ENCODE measurements at regions not wholly inside any gene's neighbourhood (a gene's known extent, or its start where the extent isn't known, plus 50 kb on each side); places are given as distances from the start of the nearest gene placed in this dataset.

GRCh38 chr7:82527851-82528250 is 84.3 kb upstream of the CACNA2D1 start:
- no peaks in the 10 kb centered on the region for H3K27me3 ChIP-seq (replicated peaks in 1 of 2; ENCODE audit: control insufficient read depth in 2 of 2, insufficient read depth in 2 of 2, low read length in 1 of 2)
- RAD21 ChIA-PET (ENCODE audit: unreplicated experiment): interaction anchor here (0.7 to 1.4 kb wide), 3 partner anchors 32 to 96 kb away, joined by 3 to 5 read pairs (median 3); no protein-coding TSS in a partner anchor
- no peaks in the 10 kb centered on the region for H3K4me1 ChIP-seq (ENCODE audit: control insufficient read depth, insufficient read depth, low read length)
- intact Hi-C loops (cut with micrococcal nuclease; ENCODE audit: unreplicated experiment): no loop called here
- no peak overlapping the region for H3K27ac ChIP-seq (ENCODE audit: control insufficient read depth, insufficient read depth)
- CTCF ChIA-PET: interaction anchor here (0.7 to 1.1 kb wide), 2 partner anchors 11 to 45 kb away, joined by 3 read pairs; no protein-coding TSS in a partner anchor
- 12% methylated on average over 1 of the region's 1 CpG for WGBS (ENCODE audit: insufficient coverage, insufficient replicate concordance, low lambda C conversion rate, missing lambda C conversion rate)
- no peak overlapping the region for H2AFZ ChIP-seq (ENCODE audit: control insufficient read depth, low read depth, low read length)
- H4K20me1 ChIP-seq (ENCODE audit: control insufficient read depth, insufficient read depth): no peaks in the 10 kb centered on the region
- H3K9me3 ChIP-seq (replicated peaks; ENCODE audit: control insufficient read depth, insufficient read depth, low read length): no peaks in the 10 kb centered on the region
- no peak for TF ChIP-seq YBX1 (IDR thresholded peaks at IDR 0.05)
- TF ChIP-seq, protein P1, sequence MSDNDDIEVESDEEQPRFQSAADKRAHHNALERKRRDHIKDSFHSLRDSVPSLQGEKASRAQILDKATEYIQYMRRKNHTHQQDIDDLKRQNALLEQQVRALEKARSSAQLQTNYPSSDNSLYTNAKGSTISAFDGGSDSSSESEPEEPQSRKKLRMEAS (IDR thresholded peaks at IDR 0.05; ENCODE audit: low read depth, low read length): no peak
- H3K36me3 ChIP-seq (ENCODE audit: control insufficient read depth in 2 of 2, insufficient read depth in 2 of 2, low read length in 1 of 2): no peaks in the 10 kb centered on the region
- H3K9ac ChIP-seq (ENCODE audit: control insufficient read depth, insufficient read depth, low read length): no peak overlapping the region
- no peak for ATAC-seq
- no peak overlapping the region for H3K4me2 ChIP-seq (ENCODE audit: control insufficient read depth, insufficient read depth)
- no peak for FAIRE-seq
- no TSS peak for BruUV-seq (replicated peaks)
- no peaks in the 10 kb centered on the region for H3K79me2 ChIP-seq (ENCODE audit: control insufficient read depth, insufficient read depth, low read length)
- in situ Hi-C loops (cut with MboI): no loop called here
- SMC1A ChIA-PET (ENCODE audit: uncharacterized antibody, unreplicated experiment): interaction anchor here (0.6 to 1.5 kb wide), 5 partner anchors 9 to 299 kb away, joined by 3 to 4 read pairs (median 3); no protein-coding TSS in a partner anchor
- POLR2A ChIA-PET: interaction anchor here (0.8 kb wide), 1 partner anchor 16 kb away, joined by 3 read pairs; no protein-coding TSS in a partner anchor
- no peak overlapping the region for H3K4me3 ChIP-seq
- DNase-seq (ENCODE audit: low read depth, low spot score): no peak

DNA sequence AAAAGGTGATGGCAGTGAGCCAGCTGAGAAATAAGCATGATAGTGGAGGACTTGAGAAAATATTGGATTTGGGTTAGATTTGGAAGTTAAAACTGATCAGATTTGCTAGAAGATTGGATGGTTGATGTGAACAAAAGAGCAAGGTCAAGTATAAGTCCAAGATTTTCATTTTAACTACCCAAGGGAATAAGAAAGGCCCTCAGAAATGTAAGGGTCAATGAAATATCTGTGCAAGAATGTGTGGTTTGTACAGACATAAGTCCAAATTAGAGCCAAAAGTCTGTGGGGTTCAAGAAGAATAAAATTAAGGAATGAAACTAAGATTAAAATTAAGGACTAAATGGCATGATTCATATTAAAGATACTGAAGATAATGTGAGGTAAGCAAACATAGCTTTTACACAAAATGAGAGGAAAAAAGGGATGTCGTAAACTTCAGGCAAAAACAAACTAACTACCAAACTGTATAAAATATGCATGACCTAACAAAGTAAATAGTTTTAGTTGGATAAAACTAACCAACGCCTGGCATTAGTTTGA is 78.4 kb upstream of the CACNA2D1 start:
- no peak for FAIRE-seq
- no TSS peak for BruUV-seq (replicated peaks)
- TF ChIP-seq CREM (IDR thresholded peaks at IDR 0.05; ENCODE audit: low read depth): no peak
- no peak for TF ChIP-seq E4F1 (IDR thresholded peaks at IDR 0.05; ENCODE audit: borderline replicate concordance, partially characterized antibody)
- TF ChIP-seq HCFC1 (IDR thresholded peaks at IDR 0.05; ENCODE audit: low read length): no peak
- TF ChIP-seq SPI1 (IDR thresholded peaks at IDR 0.05; ENCODE audit: borderline replicate concordance, insufficient read depth, low read depth, low read length): no peak
- no peak for TF ChIP-seq HDAC2 (IDR thresholded peaks at IDR 0.05)
- no peak for TF ChIP-seq PAX8 (IDR thresholded peaks at IDR 0.05)
- TF ChIP-seq CHD2 (IDR thresholded peaks at IDR 0.05; ENCODE audit: borderline replicate concordance, low read depth, low read length): no peak
- no peak for TF ChIP-seq REST (IDR thresholded peaks at IDR 0.05; ENCODE audit: low read depth, low read length)
- no peak for TF ChIP-seq STAT3 (IDR thresholded peaks at IDR 0.05; ENCODE audit: low read depth, low read length)
- TF ChIP-seq PAX5 (IDR thresholded peaks at IDR 0.05; ENCODE audit: borderline replicate concordance, low read depth, low read length): no peak

More for the DNA sequence above, 78.4 kb upstream of the CACNA2D1 start:
- no peaks in the 10 kb centered on the region for H3K4me1 ChIP-seq (ENCODE audit: control insufficient read depth, insufficient read depth, low read length)
- intact Hi-C loops (cut with micrococcal nuclease; ENCODE audit: unreplicated experiment) (no loop called here), in situ Hi-C loops (cut with MboI) (no loop called here)
- no peaks in the 10 kb centered on the region for H3K36me3 ChIP-seq (ENCODE audit: control insufficient read depth in 2 of 2, insufficient read depth in 2 of 2, low read length in 1 of 2)
- H3K27me3 ChIP-seq (replicated peaks in 1 of 2; ENCODE audit: control insufficient read depth in 2 of 2, insufficient read depth in 2 of 2, low read length in 1 of 2): no peaks in the 10 kb centered on the region
- RAD21 ChIA-PET (ENCODE audit: unreplicated experiment): no interaction called here
- no peak overlapping the region for H3K4me3 ChIP-seq
- ATAC-seq: no peak
- no peaks in the 10 kb centered on the region for H4K20me1 ChIP-seq (ENCODE audit: control insufficient read depth, insufficient read depth)
- H3K4me2 ChIP-seq (ENCODE audit: control insufficient read depth, insufficient read depth): no peak overlapping the region
- H3K79me2 ChIP-seq (ENCODE audit: control insufficient read depth, insufficient read depth, low read length): no peaks in the 10 kb centered on the region
- CTCF ChIA-PET: interaction anchor here (1.0 kb wide), 1 partner anchor 21 kb away, joined by 3 read pairs; no protein-coding TSS in a partner anchor
- H2AFZ ChIP-seq (ENCODE audit: control insufficient read depth, low read depth, low read length): no peak overlapping the region
- H3K27ac ChIP-seq (ENCODE audit: control insufficient read depth, insufficient read depth): no peak overlapping the region
- no peak for DNase-seq (ENCODE audit: low read depth, low spot score)
- POLR2A ChIA-PET: no interaction called here
- H3K9me3 ChIP-seq (replicated peaks; ENCODE audit: control insufficient read depth, insufficient read depth, low read length): no peaks in the 10 kb centered on the region
- no peak overlapping the region for H3K9ac ChIP-seq (ENCODE audit: control insufficient read depth, insufficient read depth, low read length)
- WGBS (ENCODE audit: insufficient coverage, insufficient replicate concordance, low lambda C conversion rate, missing lambda C conversion rate): 44% methylated on average over 2 of the region's 2 CpGs
- SMC1A ChIA-PET (ENCODE audit: uncharacterized antibody, unreplicated experiment): interaction anchor here (1.1 to 2.2 kb wide), 4 partner anchors 10 to 50 kb away, joined by 3 to 8 read pairs (median 5); no protein-coding TSS in a partner anchor
